Transverse colon (tissue), 4 donors: ENCODE measurements at regions not wholly inside any gene's neighbourhood (a gene's known extent, or its start where the extent isn't known, plus 50 kb on each side); places are given as distances from the start of the nearest gene placed in this dataset.

Experiments used
- EP300 ChIP-seq: sonication (generic); formaldehyde crosslinking; IDR thresholded peaks from one replicate; pipeline ENCODE4 v1.6.1; 2017; ENCODE audit warnings: antibody characterized with exemption, low read depth
- POLR2A ChIP-seq: fragments of 450-650 bp; IDR thresholded peaks from one replicate; pipeline ENCODE4 v1.6.1; 2016; ENCODE audit warnings: antibody characterized with exemption, mild to moderate bottlenecking, moderate library complexity
- POLR2AphosphoS5 ChIP-seq, 3 donors: sonication (generic); formaldehyde crosslinking; IDR thresholded peaks; one replicate each; pipeline ENCODE4 v1.6.1; 2016; ENCODE audit warnings: antibody characterized with exemption in 3 of 3
- TF ChIP-seq, protein P1 (sequence below), 5 experiments: fragments of 200-600 bp in 3 of 5; fragments of 450-650 bp in 2 of 5; sonication (generic) in 3 of 5; IDR thresholded peaks; 1 replicate in 2 of 5; 2 replicates in 3 of 5; pipeline ENCODE4 v1.5.1; 2016 to 2017; ENCODE audit warnings: antibody characterized with exemption in 5 of 5, inconsistent platforms in 3 of 5, mild to moderate bottlenecking in 2 of 5, moderate library complexity in 1 of 5

- TF ChIP-seq, protein P1, sequence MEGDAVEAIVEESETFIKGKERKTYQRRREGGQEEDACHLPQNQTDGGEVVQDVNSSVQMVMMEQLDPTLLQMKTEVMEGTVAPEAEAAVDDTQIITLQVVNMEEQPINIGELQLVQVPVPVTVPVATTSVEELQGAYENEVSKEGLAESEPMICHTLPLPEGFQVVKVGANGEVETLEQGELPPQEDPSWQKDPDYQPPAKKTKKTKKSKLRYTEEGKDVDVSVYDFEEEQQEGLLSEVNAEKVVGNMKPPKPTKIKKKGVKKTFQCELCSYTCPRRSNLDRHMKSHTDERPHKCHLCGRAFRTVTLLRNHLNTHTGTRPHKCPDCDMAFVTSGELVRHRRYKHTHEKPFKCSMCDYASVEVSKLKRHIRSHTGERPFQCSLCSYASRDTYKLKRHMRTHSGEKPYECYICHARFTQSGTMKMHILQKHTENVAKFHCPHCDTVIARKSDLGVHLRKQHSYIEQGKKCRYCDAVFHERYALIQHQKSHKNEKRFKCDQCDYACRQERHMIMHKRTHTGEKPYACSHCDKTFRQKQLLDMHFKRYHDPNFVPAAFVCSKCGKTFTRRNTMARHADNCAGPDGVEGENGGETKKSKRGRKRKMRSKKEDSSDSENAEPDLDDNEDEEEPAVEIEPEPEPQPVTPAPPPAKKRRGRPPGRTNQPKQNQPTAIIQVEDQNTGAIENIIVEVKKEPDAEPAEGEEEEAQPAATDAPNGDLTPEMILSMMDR (IDR thresholded peaks at IDR 0.05): no peak
- TF ChIP-seq EP300: no peak
- no peak for TF ChIP-seq POLR2A
- TF ChIP-seq POLR2AphosphoS5 (IDR thresholded peaks at IDR 0.05): no peak
Observed at GRCh38 chr12:131312793-131313545, 359.3 kb downstream of the ADGRD1 start.
